ENCODE measurements at regions not wholly inside any gene's neighbourhood (a gene's known extent, or its start where the extent isn't known, plus 50 kb on each side); places are given as distances from the start of the nearest gene placed in this dataset.

- 80% methylated on average over 2 of the region's 2 CpGs for WGBS
- no peak overlapping the region for H3K4me3 ChIP-seq (ENCODE audit: low read depth in 1 of 3, low read length in 3 of 3)
- H3K9ac ChIP-seq (ENCODE audit: low read depth in 1 of 2, low read length in 2 of 2) = no peak overlapping the region
- peaks cover 0 to 2% (median 0%) of the 10 kb centered on the region in 4 donors for H3K9me3 ChIP-seq (ENCODE audit: control insufficient read depth in 4 of 4, low read length in 3 of 4)
- no peaks in the 10 kb centered on the region for H3K27me3 ChIP-seq (ENCODE audit: control insufficient read depth in 4 of 4, insufficient read depth in 4 of 4, low read length in 3 of 4)
- no peaks in the 10 kb centered on the region for H3K36me3 ChIP-seq (ENCODE audit: control insufficient read depth in 4 of 4, insufficient read depth in 3 of 4, low read depth in 1 of 4, low read length in 3 of 4)
- H3K4me1 ChIP-seq (ENCODE audit: control insufficient read depth in 4 of 4, insufficient read depth in 4 of 4, low read length in 3 of 4) = no peaks in the 10 kb centered on the region
- TF ChIP-seq REST (IDR thresholded peaks at IDR 0.05) (no peak), HNF4G (IDR thresholded peaks at IDR 0.05) (no peak), GABPA (IDR thresholded peaks at IDR 0.05 in 1 of 2, conservative IDR thresholded peaks at IDR 0.05 in 1 of 2) (no peak), EGR1 (IDR thresholded peaks at IDR 0.05; ENCODE audit: low read depth in 2 of 2) (no peak), YY1 (IDR thresholded peaks at IDR 0.05) (no peak), RAD21 (IDR thresholded peaks at IDR 0.05) (no peak), JUND (IDR thresholded peaks at IDR 0.05) (no peak), ATF3 (IDR thresholded peaks at IDR 0.05) (no peak), FOXA2 (IDR thresholded peaks at IDR 0.05) (no peak), SP1 (IDR thresholded peaks at IDR 0.05) (no peak), ZBTB33 (IDR thresholded peaks at IDR 0.05) (no peak), RXRA (IDR thresholded peaks at IDR 0.05) (no peak), HNF4A (conservative IDR thresholded peaks at IDR 0.05) (no peak)
- H3K27ac ChIP-seq (ENCODE audit: low read depth in 1 of 2, low read length in 2 of 2) = no peak overlapping the region
- DNase-seq (ENCODE audit: low spot score) = no peak
Measured at GRCh38 chr2:16203069-16203468, 262.7 kb downstream of the MYCN start.

- WGBS = 82% methylated on average over 8 of the region's 8 CpGs
- TF ChIP-seq ZBTB33 (IDR thresholded peaks at IDR 0.05) (no peak), ATF3 (IDR thresholded peaks at IDR 0.05) (no peak), NR2F2 (IDR thresholded peaks at IDR 0.05) (no peak), TAF1 (conservative IDR thresholded peaks at IDR 0.05) (no peak), RAD21 (IDR thresholded peaks at IDR 0.05) (no peak), FOXA2 (IDR thresholded peaks at IDR 0.05) (no peak), FOXA1 (IDR thresholded peaks at IDR 0.05) (no peak), SP1 (IDR thresholded peaks at IDR 0.05) (no peak)
- no peaks in the 10 kb centered on the region for H3K4me1 ChIP-seq (ENCODE audit: control insufficient read depth in 4 of 4, insufficient read depth in 4 of 4, low read length in 3 of 4)
- H3K36me3 ChIP-seq (ENCODE audit: control insufficient read depth in 4 of 4, insufficient read depth in 3 of 4, low read depth in 1 of 4, low read length in 3 of 4) = no peaks in the 10 kb centered on the region
- no peak overlapping the region for H3K27ac ChIP-seq (ENCODE audit: low read depth in 1 of 2, low read length in 2 of 2)
- no peaks in the 10 kb centered on the region for H3K27me3 ChIP-seq (ENCODE audit: control insufficient read depth in 4 of 4, insufficient read depth in 4 of 4, low read length in 3 of 4)
- no peak overlapping the region for H3K9ac ChIP-seq (ENCODE audit: low read depth in 1 of 2, low read length in 2 of 2)
- H3K9me3 ChIP-seq (ENCODE audit: control insufficient read depth in 4 of 4, low read length in 3 of 4) = peaks cover 0 to 2% (median 0%) of the 10 kb centered on the region in 4 donors
- no peak overlapping the region for H3K4me3 ChIP-seq (ENCODE audit: low read depth in 1 of 3, low read length in 3 of 3)
- DNase-seq (ENCODE audit: low spot score) = no peak
Measured at GRCh38 chr2:16202266-16203020, 262.1 kb downstream of the MYCN start.
